Stomach (tissue), 4 donors: ENCODE measurements at regions not wholly inside any gene's neighbourhood (a gene's known extent, or its start where the extent isn't known, plus 50 kb on each side); places are given as distances from the start of the nearest gene placed in this dataset.

Experiments
- CTCF ChIP-seq, 7 experiments: fragments of 450-650 bp in 4 of 7; fragments of 200-600 bp in 3 of 7; sonication (generic) in 3 of 7; IDR thresholded peaks; one replicate each; pipeline ENCODE4 v1.5.1; 2016 to 2019; ENCODE audit warnings: antibody characterized with exemption in 7 of 7, control low read depth in 2 of 7, mild to moderate bottlenecking in 1 of 7
- EP300 ChIP-seq: sonication (generic); formaldehyde crosslinking; IDR thresholded peaks from one replicate; pipeline ENCODE4 v1.6.1; 2017; ENCODE audit warnings: antibody characterized with exemption
- POLR2A ChIP-seq, 4 donors: fragments of 450-650 bp; IDR thresholded peaks; one replicate each; pipeline ENCODE4 v1.6.1; 2016; ENCODE audit warnings: antibody characterized with exemption in 4 of 4, control low read depth in 2 of 4, mild to moderate bottlenecking in 1 of 4, moderate library complexity in 1 of 4

- TF ChIP-seq EP300, result no peak
- TF ChIP-seq POLR2A (IDR thresholded peaks at IDR 0.05), result no peak
- TF ChIP-seq CTCF (IDR thresholded peaks at IDR 0.05), result no peak
Measured at GRCh38 chr7:144892761-144893160, 56.9 kb upstream of the TPK1 start.
